Forelimb muscle (tissue), 1 donor: ENCODE measurements at regions not wholly inside any gene's neighbourhood (a gene's known extent, or its start where the extent isn't known, plus 50 kb on each side); places are given as distances from the start of the nearest gene placed in this dataset.

Experiments
- DNase-seq: peaks from one replicate; pipeline ENCODE4 v3.0.0-alpha.2; 2013; ENCODE audit warnings: low read depth

DNA sequence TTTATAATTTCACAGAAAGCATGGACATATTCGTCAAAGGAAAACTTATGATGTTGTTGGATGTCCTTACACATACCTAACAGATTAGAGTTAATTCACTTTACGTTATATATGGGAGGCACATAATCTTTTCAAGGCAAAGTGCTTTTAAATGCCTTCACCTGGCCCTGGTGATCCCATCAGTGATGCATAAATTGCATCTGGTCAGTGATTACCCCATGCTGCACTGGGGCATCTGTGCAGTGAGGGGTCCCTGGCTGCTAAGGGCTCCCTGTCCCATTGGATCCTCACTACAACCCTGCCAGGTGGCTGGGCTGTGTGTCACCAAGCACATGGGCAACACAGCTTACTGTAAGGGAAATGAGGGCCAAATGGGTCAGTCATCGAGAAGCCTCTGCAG, 441.1 kb downstream of the RPS24 start:
- DNase-seq: no peak

- no peak for DNase-seq
These were observed 441.8 kb downstream of the RPS24 start for GRCh38 chr10:78475437-78475836.

DNA sequence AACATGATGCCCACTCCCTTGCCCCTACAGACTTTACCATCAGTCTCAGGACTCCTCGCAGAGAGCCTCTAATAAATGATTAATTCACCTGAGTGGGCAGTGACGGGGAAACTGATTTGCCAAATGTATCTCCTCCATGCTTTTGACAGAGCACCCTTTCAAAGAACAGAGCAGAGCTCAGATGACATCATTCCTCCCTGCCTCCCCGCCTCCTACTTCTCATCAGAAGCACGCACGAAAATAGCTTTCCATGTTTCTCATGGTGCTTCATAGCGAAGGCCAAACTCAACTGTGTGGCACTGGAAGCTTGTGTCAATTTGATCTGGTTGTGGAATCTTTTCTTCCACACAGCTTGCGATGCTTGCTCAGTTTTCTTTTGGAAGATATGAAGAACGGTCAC, 442.5 kb downstream of the RPS24 start:
- DNase-seq: no peak

DNA sequence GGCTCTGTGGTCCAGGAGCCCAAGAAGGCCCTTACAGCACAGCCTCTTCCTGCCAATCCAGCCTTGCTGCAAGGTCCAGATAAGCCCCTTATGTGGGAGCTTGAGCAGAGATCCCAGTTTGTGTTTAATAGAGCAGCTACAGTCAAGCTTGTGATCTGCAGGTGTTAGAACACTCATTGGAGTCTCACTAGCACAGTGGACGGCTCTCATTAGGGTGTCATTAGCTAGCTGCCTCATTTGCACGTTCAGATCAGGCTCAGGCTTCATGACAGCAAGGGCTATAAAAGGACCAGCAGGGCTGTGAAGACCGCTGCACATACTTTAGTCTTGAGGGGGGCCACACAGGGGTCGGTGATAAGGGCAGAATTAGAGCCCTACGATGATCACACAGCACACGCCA, 443.2 kb downstream of the RPS24 start:
- no peak for DNase-seq

DNA sequence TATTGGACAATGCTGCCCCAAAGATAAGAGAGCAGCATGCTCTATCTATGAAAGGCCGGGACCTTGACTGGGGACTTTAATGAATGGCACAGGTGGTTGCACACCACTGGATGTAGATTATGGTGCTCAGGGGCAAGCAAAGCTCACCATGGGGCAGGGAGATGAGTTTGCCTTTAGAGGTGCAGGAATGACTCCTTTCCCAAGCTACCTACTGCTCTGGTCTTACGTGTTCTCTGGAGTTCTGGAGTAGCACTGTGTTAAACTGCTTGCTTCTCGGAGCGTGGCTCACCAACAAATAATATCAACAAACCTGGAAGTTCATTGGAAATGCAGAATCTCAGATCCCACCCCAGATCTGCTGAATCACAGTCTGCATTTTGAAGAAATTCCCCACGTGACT, 445.3 kb downstream of the RPS24 start:
- no peak for DNase-seq

DNA sequence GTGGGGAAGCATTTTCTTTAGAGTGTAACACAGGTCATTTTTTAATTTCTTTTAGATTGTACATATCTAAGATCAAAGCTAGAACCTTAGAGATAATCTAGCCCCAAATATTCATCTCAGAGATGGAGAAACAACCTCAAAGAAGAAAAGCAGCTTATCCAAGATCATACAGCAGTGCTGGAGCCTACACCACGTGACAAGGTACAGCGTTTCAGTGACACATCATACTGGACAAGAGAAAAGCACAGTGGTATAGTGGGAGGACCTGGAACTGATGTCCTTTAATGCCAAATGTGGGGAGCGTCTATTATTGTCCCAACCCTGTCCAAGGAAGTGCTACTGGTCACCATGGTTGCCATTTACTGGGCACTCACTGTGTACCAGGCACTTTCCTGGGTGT, 445.8 kb downstream of the RPS24 start:
- no peak for DNase-seq

DNA sequence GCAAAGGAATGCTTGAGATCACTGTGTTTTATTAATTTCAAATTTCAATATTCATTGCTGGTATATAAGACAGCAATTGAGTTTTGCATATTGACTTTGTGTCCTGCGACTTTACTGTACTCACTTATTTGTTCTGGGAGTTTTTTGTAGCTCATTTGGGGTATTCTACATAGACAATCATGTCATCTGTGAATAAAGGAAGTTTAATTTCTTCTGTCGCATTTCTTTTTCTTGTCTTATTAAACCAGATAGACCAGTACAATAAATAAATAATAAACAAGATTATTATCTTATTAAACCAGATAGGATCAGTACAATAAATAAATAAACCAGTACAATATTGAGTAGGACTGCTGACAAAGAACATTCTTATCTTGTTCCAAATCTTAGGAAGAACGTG, 448.2 kb downstream of the RPS24 start:
- no peak for DNase-seq

GRCh38 chr10:78483641-78484040, 450.0 kb downstream of the RPS24 start:
- no peak for DNase-seq

DNA sequence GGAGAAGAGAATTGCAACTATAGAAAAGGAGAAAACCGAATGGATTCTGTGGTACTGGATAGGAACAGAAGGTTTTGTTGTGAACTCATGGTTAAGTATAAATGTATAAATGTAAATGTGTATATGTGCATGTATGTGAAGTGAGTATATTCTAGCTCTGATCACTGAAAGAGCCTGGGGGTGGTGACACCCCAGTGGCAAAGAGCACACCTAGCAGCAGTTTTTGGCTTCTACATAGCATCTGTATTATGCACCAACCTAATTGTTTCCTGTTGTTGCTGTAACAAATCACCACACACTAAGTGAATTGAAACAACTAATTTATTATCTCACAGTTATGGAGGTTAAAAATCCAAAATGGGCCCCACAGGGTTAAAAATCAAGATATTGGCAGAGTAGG, 455.4 kb downstream of the RPS24 start:
- no peak for DNase-seq

DNA sequence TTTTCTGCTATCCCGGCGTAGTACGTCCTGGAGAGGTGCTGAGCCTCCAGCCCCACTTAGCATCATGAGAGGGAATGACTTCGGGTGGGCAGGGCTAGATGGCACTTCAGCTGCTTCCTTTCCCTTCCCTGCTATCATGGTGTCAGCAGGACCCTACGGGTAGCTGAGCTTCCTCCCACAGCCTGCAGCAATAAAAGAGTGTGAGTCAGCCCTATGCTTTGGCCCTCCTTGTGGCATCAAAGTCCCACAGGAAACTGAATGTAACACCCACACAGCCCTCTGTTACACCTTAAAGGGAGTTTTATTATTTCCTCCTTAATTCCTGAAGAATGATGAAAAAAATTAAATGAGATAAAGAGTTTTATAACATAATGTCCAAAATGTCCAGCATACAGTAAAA, 458.1 kb downstream of the RPS24 start:
- no peak for DNase-seq

GRCh38 chr10:78492424-78492823, 458.8 kb downstream of the RPS24 start:
- DNase-seq: no peak

DNA sequence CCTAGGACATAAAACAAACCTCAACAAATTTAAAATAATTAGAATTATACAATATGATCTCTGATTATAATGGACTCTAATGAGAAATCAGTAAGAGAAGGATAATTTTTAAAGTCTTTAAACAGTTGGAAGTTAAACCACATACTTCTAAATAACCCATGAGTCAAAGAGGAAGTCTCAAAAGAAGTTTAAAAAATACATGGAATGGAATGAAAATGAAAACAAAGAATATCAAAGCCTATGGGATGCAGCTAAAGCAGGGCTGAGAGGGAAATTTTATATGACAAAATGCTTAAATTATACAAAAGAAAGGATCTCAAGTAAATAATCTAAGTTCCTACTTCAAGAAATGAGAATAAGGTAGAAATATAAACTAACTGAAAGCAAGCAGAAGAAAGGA, 460.5 kb downstream of the RPS24 start:
- DNase-seq: no peak

- no peak for DNase-seq
These were observed 468.7 kb downstream of the RPS24 start for GRCh38 chr10:78502210-78502936.

DNA sequence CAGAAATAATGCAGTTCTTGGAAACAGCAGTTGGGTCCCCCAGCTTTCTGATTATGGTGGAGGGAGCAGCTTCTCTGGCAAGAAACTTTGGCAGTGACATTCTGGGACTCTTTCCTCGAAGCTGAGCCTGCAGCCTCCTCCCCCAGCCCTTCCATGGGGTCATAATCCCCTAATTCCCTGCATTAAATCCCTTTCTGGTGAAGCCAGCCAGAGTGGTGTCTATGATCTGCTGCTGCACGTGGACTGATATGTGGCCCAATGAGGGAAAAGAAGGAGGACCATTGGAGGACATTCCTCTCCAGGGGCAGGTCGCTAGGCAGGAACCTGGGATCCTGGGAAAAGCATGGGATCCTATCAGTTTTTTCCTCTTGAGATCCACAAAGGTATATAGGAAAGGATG, 470.5 kb downstream of the RPS24 start:
- no peak for DNase-seq

DNA sequence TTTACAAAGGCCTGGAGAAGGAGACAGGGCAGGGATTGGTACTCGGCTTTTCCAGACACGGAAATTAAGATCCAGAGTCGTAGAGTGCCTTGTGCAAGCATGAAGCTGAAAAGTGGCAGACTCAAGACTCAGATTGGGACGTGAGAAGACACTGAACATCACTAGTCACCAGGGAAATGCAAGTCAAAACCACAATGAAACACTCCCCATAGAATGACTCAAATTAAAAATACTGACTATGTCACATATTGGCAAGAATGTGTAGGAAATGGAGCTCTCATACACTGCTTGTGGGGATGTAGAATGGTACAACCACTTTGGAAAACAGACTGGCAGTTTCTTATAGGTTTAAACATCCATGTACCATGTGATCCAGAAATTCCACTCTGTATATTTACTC, 472.0 kb downstream of the RPS24 start:
- DNase-seq: no peak

DNA sequence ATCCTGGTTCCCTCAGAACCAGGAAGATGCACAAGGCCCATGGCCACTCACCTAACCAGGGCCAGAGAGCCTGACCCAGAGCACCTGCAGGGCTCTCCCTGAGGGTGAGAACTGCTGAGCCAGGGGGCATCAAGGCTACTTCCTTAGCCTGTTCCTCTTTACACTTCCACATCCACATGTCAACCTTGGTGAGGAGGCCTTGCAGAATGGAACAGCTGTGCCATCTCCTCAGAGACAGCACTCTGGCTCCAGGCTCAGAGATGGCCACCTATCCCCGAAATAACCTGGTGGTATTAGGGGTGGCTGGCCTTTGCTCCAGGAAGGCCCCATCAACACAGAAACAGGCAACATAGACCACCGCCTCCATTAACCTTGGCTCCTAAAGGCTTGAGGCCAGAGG, 473.0 kb downstream of the RPS24 start:
- no peak for DNase-seq

DNA sequence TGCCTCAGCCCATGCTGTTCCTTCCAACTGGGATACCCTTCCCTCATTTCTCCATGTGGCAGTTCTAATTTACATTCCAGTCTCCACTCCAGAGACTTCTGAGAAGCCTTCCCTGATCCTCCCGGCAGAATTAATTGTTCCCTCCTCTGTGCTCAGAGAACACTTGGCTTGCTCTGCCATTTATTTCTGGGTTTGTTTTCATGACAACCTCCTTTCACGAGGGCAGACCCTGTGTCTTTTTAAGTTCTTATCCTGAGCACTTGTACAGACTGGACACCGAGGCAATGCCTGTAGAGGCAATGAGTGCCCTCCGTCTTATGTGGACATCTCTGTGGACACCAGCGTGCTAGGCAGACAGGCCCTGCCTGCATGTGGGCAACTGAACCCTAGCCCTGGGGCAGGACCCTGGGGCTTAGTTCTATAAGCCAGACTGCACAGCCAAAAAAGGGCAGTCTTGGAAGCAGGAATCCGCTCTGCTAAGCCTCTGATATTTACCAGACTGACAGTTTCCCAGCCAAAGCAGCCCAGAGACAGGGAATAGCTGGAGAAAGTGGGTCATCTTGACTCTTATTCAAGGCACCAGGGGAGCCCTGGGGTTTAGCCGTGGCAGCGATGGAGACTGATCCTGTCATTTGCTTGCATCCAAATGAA, 474.0 kb downstream of the RPS24 start:
- no peak for DNase-seq

- no peak for DNase-seq
These were observed 475.5 kb downstream of the RPS24 start for GRCh38 chr10:78508955-78509748.

DNA sequence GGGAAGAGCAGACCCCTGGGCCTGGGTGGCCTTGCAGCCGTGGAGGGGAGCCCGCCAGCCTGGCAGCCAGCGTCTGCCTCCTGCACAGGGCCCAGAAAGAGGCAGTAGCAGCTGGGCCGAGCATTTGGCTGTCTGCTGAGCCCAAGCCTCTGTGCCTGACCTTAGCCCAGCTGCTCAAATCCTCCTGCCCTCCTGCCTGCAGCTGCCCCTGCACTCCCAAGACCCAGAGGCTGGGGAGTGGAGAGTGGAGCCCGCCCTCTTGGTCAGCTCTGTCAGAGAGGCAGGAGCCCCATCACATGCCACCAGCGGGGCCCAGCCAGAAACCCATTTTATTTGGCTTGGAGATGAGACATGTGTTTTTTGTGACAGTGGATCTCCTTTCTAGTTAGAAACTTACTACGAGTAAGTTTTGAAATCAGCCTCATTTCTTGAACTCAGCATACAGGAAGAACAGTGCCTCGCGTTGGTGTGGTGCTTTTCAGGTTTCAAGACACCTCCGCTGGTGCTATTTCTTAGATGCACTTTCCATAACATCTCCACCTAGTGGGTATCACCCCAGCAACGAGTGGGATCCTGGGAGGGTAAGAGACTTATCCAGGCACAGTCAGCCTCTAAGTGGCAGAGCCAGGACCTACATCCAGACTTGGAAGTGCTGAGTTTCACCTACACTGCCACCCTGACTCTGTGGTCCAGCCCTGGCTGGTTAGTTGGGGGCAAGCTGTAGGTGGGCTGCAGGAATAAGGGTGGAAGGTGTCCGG, 477.1 kb downstream of the RPS24 start:
- no peak for DNase-seq

DNA sequence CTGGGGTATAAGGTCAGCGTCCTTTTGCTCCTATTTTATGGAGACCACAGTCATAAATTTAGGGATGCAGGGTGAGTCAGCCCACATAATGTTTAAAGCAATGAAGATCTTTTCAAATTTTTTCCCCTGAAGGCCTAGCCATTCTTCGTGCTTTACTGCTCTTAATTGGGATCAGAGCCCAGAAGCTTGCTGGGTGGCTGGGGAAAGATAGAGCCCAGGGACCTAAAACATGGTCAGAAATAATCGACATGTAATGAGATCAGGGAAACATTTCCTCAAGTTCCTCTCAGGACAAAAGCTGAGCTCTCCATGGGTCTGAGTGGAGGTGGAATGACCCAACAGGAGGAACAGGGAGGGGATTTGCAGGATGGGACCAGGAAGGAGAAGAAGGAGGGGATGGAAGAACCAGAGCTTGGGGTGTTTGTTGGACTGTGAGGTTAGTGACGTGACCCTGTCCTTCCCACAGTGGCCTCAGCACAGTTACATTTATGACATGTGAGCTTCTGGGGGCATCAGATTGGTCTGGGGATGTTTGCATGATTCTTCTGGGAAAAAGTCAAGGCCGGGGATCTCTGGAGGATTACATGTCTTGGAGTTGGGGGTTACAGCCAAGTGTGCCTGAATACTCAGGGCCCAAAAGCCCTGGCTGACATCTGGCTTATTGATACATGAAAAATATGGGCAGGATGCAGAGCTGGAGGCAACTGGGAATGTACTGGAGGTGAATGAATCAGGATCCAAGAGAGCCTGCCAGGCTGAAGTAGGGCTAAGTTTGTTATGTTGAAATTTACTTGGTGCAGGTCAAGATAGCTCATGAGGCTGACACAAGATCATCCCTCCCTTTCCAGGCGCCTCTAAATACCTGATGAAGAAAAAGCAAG, 477.9 kb downstream of the RPS24 start:
- DNase-seq: no peak

- DNase-seq: no peak
These were observed 478.5 kb downstream of the RPS24 start for GRCh38 chr10:78512205-78512550.
